GM19372 (cell line): ENCODE measurements at regions not wholly inside any gene's neighbourhood (a gene's known extent, or its start where the extent isn't known, plus 50 kb on each side); places are given as distances from the start of the nearest gene placed in this dataset.
A peak's percentile ranks its signal among the peaks of the same experiment; 100 is the strongest.

Experiments
- ATAC-seq: cut with Tn5 transposase; IDR thresholded peaks from one replicate; pipeline ENCODE4 v1.9.1; 2021; ENCODE audit warnings: mild to moderate bottlenecking, low read depth, moderate library complexity; ENCODE audit not compliant: unreplicated experiment

- no peak for ATAC-seq
Observed at GRCh38 chr2:204042401-204042800, 105.8 kb downstream of the ICOS start.

GRCh38 chr2:204046145-204046544 is 109.6 kb downstream of the ICOS start:
- ATAC-seq, result no peak

GRCh38 chr2:204049635-204050034 is 113.1 kb downstream of the ICOS start:
- ATAC-seq, result peak; percentile 74

- ATAC-seq, result no peak
Observed at GRCh38 chr2:204050681-204051080, 114.1 kb downstream of the ICOS start.

- ATAC-seq, result no peak
Observed at GRCh38 chr2:204051476-204051875, 114.9 kb downstream of the ICOS start.

GRCh38 chr2:204051984-204052556 is 115.5 kb downstream of the ICOS start:
- ATAC-seq, result no peak

GRCh38 chr2:204059016-204059415 is 122.5 kb downstream of the ICOS start:
- no peak for ATAC-seq

- no peak for ATAC-seq
Observed at GRCh38 chr2:204060841-204061240, 124.3 kb downstream of the ICOS start.

- no peak for ATAC-seq
Observed at GRCh38 chr2:204061241-204061640, 124.7 kb downstream of the ICOS start.

- no peak for ATAC-seq
Observed at GRCh38 chr2:204064119-204064518, 127.6 kb downstream of the ICOS start.

GRCh38 chr2:204065566-204065965 is 129.0 kb downstream of the ICOS start:
- ATAC-seq, result no peak

- no peak for ATAC-seq
Observed at GRCh38 chr2:204066051-204066450, 129.5 kb downstream of the ICOS start.

- ATAC-seq, result no peak
Observed at GRCh38 chr2:204069804-204070203, 133.2 kb downstream of the ICOS start.

- ATAC-seq, result no peak
Observed at GRCh38 chr2:204072443-204073324, 136.1 kb downstream of the ICOS start.

- ATAC-seq, result no peak
Observed at GRCh38 chr2:204074456-204074855, 137.9 kb downstream of the ICOS start.

GRCh38 chr2:204078003-204078698 is 141.6 kb downstream of the ICOS start:
- ATAC-seq, result no peak

GRCh38 chr2:204081487-204082425 is 145.2 kb downstream of the ICOS start:
- ATAC-seq, result no peak

GRCh38 chr2:204086167-204086566 is 149.6 kb downstream of the ICOS start:
- no peak for ATAC-seq

GRCh38 chr2:204089105-204089504 is 152.5 kb downstream of the ICOS start:
- no peak for ATAC-seq

GRCh38 chr2:204089574-204089973 is 153.0 kb downstream of the ICOS start:
- ATAC-seq, result no peak
